H1 (cell line): ENCODE measurements at regions not wholly inside any gene's neighbourhood (a gene's known extent, or its start where the extent isn't known, plus 50 kb on each side); places are given as distances from the start of the nearest gene placed in this dataset.

Source experiments
- EP300 ChIP-seq, 2 experiments: IDR thresholded peaks; 1 replicate in 1 of 2; 2 replicates in 1 of 2; pipeline ENCODE4 v1.6.1; 2011 to 2012; ENCODE audit warnings: low read depth in 2 of 2, low read length in 2 of 2, mild to moderate bottlenecking in 2 of 2, borderline replicate concordance in 1 of 2, inconsistent platforms in 1 of 2, moderate library complexity in 1 of 2
- GABPA ChIP-seq: IDR thresholded peaks from 2 replicates; pipeline ENCODE4 v1.6.1; 2011; ENCODE audit warnings: mild to moderate bottlenecking, low read length, moderate library complexity, borderline replicate concordance; ENCODE audit not compliant: insufficient read depth
- MAFK ChIP-seq: IDR thresholded peaks from 2 replicates; pipeline ENCODE4 v1.6.1; 2012; ENCODE audit warnings: low read depth, mild to moderate bottlenecking, improper control_type of control experiment, low read length
- RAD21 ChIP-seq, 2 experiments: IDR thresholded peaks in 1 of 2; conservative IDR thresholded peaks in 1 of 2; 2 replicates each; pipeline ENCODE4 v1.6.1; 2011; ENCODE audit warnings: low read depth in 2 of 2, low read length in 2 of 2, improper control_type of control experiment in 1 of 2, inconsistent platforms in 1 of 2, mild to moderate bottlenecking in 1 of 2, moderate library complexity in 1 of 2
- SUZ12 ChIP-seq: fragments of 200-600 bp; sonication (generic); IDR thresholded peaks from 2 replicates; pipeline ENCODE4 v1.6.1; 2012; ENCODE audit warnings: mild to moderate bottlenecking, inconsistent platforms, low read length, moderate library complexity, mixed read lengths
- USF2 ChIP-seq: IDR thresholded peaks from 2 replicates; pipeline ENCODE4 v1.6.1; 2011; ENCODE audit warnings: low read length, improper control_type of control experiment
- TF ChIP-seq, protein P1 (sequence below), 3 experiments: IDR thresholded peaks; 1 replicate in 2 of 3; 2 replicates in 1 of 3; pipeline versions ENCODE4 v1.5.1 to v1.6.1; 2011; ENCODE audit warnings: low read length in 3 of 3, mild to moderate bottlenecking in 3 of 3, inconsistent platforms in 2 of 3, low read depth in 1 of 3, moderate library complexity in 1 of 3; ENCODE audit not compliant: insufficient read depth in 1 of 3; ENCODE audit errors: control extremely low read depth in 1 of 3

GRCh38 chrX:15107367-15107988 lies 162.4 kb downstream of the ASB9 start:
- TF ChIP-seq SUZ12 (no peak), RAD21 (IDR thresholded peaks at IDR 0.05 in 1 of 2, conservative IDR thresholded peaks at IDR 0.05 in 1 of 2; ENCODE audit: low read depth in 2 of 2, low read length in 2 of 2) (peak; percentile 49 to 66), MAFK (no peak), GABPA (no peak), USF2 (no peak), EP300 (IDR thresholded peaks at IDR 0.05; ENCODE audit: borderline replicate concordance in 1 of 2, low read depth in 2 of 2, low read length in 2 of 2) (no peak)
- TF ChIP-seq, protein P1, sequence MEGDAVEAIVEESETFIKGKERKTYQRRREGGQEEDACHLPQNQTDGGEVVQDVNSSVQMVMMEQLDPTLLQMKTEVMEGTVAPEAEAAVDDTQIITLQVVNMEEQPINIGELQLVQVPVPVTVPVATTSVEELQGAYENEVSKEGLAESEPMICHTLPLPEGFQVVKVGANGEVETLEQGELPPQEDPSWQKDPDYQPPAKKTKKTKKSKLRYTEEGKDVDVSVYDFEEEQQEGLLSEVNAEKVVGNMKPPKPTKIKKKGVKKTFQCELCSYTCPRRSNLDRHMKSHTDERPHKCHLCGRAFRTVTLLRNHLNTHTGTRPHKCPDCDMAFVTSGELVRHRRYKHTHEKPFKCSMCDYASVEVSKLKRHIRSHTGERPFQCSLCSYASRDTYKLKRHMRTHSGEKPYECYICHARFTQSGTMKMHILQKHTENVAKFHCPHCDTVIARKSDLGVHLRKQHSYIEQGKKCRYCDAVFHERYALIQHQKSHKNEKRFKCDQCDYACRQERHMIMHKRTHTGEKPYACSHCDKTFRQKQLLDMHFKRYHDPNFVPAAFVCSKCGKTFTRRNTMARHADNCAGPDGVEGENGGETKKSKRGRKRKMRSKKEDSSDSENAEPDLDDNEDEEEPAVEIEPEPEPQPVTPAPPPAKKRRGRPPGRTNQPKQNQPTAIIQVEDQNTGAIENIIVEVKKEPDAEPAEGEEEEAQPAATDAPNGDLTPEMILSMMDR (IDR thresholded peaks at IDR 0.05; ENCODE audit: control extremely low read depth in 1 of 3, insufficient read depth in 1 of 3, low read depth in 1 of 3, low read length in 3 of 3), result peak in 2 of 3 experiments; percentile 26 to 29; a peak in 2 of 4 replicates
